SK-N-SH treated with all-trans-retinoic acid at 6 μM for 48 hours (cell line): ENCODE measurements at regions not wholly inside any gene's neighbourhood (a gene's known extent, or its start where the extent isn't known, plus 50 kb on each side); places are given as distances from the start of the nearest gene placed in this dataset.

Experiments used
- ATAC-seq: fragments of 200-7000 bp; cut with Tn5 transposase; 3 replicates; pipeline ENCODE4 v1.9.1; 2020; ENCODE audit warnings: mild to moderate bottlenecking, moderate library complexity
- ARNTL ChIP-seq: fragments of 450-650 bp; formaldehyde crosslinking; IDR thresholded peaks from 2 replicates; pipeline ENCODE4 v1.5.0; 2020; ENCODE audit warnings: low read depth, mild to moderate bottlenecking, moderate library complexity, borderline replicate concordance
- BACH2 ChIP-seq: fragments of 250-450 bp; sonication (Bioruptor Pico); IDR thresholded peaks from 2 replicates; pipeline ENCODE4 v1.9.0; 2021; ENCODE audit warnings: mild to moderate bottlenecking, borderline replicate concordance
- CSDC2 ChIP-seq: fragments of 250-450 bp; sonication (Bioruptor Pico); IDR thresholded peaks from 2 replicates; pipeline ENCODE4 v1.5.0; 2020; ENCODE audit warnings: mild to moderate bottlenecking, moderate library complexity
- ESRRG ChIP-seq: fragments of 250-450 bp; sonication (Bioruptor Pico); IDR thresholded peaks from 2 replicates; pipeline ENCODE4 v1.6.1; 2021; ENCODE audit warnings: mild to moderate bottlenecking
- GLIS3 ChIP-seq: fragments of 250-450 bp; sonication (Bioruptor Pico); IDR thresholded peaks from 2 replicates; pipeline ENCODE4 v1.5.0; 2020; ENCODE audit warnings: mild to moderate bottlenecking, moderate library complexity
- ISL1 ChIP-seq: fragments of 250-450 bp; sonication (Bioruptor Pico); IDR thresholded peaks from 2 replicates; pipeline ENCODE4 v2.1.2; 2022; ENCODE audit warnings: mild to moderate bottlenecking, moderate library complexity
- OSR1 ChIP-seq: fragments of 250-450 bp; sonication (Bioruptor Pico); IDR thresholded peaks from 2 replicates; pipeline ENCODE4 v1.8.0; 2022; ENCODE audit warnings: moderate library complexity, mild to moderate bottlenecking, inconsistent platforms
- PPARA ChIP-seq: fragments of 250-450 bp; sonication (Bioruptor Pico); IDR thresholded peaks from 2 replicates; pipeline ENCODE4 v1.5.0; 2020; ENCODE audit warnings: mild to moderate bottlenecking, borderline replicate concordance
- RARB ChIP-seq: fragments of 250-450 bp; sonication (Bioruptor Pico); IDR thresholded peaks from 2 replicates; pipeline ENCODE4 v1.8.0; 2021; ENCODE audit warnings: mild to moderate bottlenecking, moderate library complexity
- SNAI2 ChIP-seq: fragments of 250-450 bp; sonication (Bioruptor Pico); IDR thresholded peaks from 2 replicates; pipeline ENCODE4 v1.5.0; 2020; ENCODE audit warnings: mild to moderate bottlenecking, moderate library complexity
- TCF4 ChIP-seq: fragments of 250-450 bp; sonication (Bioruptor Pico); IDR thresholded peaks from 2 replicates; pipeline ENCODE4 v1.8.0; 2021; ENCODE audit warnings: mild to moderate bottlenecking, moderate library complexity, borderline replicate concordance
- TOX ChIP-seq: fragments of 250-450 bp; sonication (Bioruptor Pico); IDR thresholded peaks from 2 replicates; pipeline ENCODE4 v1.8.0; 2021; ENCODE audit warnings: mild to moderate bottlenecking, moderate library complexity, borderline replicate concordance
- ZC3H10 ChIP-seq: fragments of 250-450 bp; sonication (Bioruptor Pico); IDR thresholded peaks from 2 replicates; pipeline ENCODE4 v1.5.1; 2021; ENCODE audit warnings: mild to moderate bottlenecking, moderate library complexity
- ZFP3 ChIP-seq: fragments of 250-450 bp; sonication (Bioruptor Pico); IDR thresholded peaks from 2 replicates; pipeline ENCODE4 v1.5.0; 2020; ENCODE audit warnings: mild to moderate bottlenecking, moderate library complexity
- ZFP30 ChIP-seq: fragments of 450-650 bp; formaldehyde crosslinking; IDR thresholded peaks from 2 replicates; pipeline ENCODE4 v1.5.0; 2022; ENCODE audit warnings: mild to moderate bottlenecking, moderate library complexity
- ZNF565 ChIP-seq: fragments of 450-650 bp; formaldehyde crosslinking; conservative IDR thresholded peaks from 2 replicates; pipeline ENCODE4 v1.5.0; 2020; ENCODE audit warnings: low read depth, mild to moderate bottlenecking, moderate library complexity
- ZNF70 ChIP-seq: fragments of 450-650 bp; formaldehyde crosslinking; IDR thresholded peaks from 2 replicates; pipeline ENCODE4 v1.5.0; 2020; ENCODE audit warnings: mild to moderate bottlenecking, moderate library complexity
- ZNF8 ChIP-seq: fragments of 450-650 bp; formaldehyde crosslinking; IDR thresholded peaks from 2 replicates; pipeline ENCODE4 v1.5.0; 2020; ENCODE audit warnings: mild to moderate bottlenecking, moderate library complexity
- TF ChIP-seq, protein P1 (sequence below): fragments of 250-450 bp; sonication (Bioruptor Pico); IDR thresholded peaks from 2 replicates; pipeline ENCODE4 v1.5.1; 2021; ENCODE audit warnings: mild to moderate bottlenecking, moderate library complexity
- TF ChIP-seq, protein P2 (sequence below): fragments of 250-450 bp; sonication (Bioruptor Pico); IDR thresholded peaks from 2 replicates; pipeline ENCODE4 v1.5.1; 2020; ENCODE audit warnings: low read depth, mild to moderate bottlenecking, moderate library complexity
- TF ChIP-seq, protein P3 (sequence below): fragments of 250-450 bp; sonication (Bioruptor Pico); IDR thresholded peaks from 2 replicates; pipeline ENCODE4 v1.5.0; 2020; ENCODE audit warnings: mild to moderate bottlenecking, moderate library complexity
- TF ChIP-seq, protein P4 (sequence below): fragments of 250-450 bp; sonication (Bioruptor Pico); IDR thresholded peaks from 2 replicates; pipeline ENCODE4 v1.8.0; 2020; ENCODE audit warnings: mild to moderate bottlenecking, moderate library complexity, borderline replicate concordance
- TF ChIP-seq, protein P5 (sequence below): fragments of 250-450 bp; sonication (Bioruptor Pico); IDR thresholded peaks from 2 replicates; pipeline ENCODE4 v1.8.0; 2021; ENCODE audit warnings: low read depth, mild to moderate bottlenecking, moderate library complexity, borderline replicate concordance

DNA sequence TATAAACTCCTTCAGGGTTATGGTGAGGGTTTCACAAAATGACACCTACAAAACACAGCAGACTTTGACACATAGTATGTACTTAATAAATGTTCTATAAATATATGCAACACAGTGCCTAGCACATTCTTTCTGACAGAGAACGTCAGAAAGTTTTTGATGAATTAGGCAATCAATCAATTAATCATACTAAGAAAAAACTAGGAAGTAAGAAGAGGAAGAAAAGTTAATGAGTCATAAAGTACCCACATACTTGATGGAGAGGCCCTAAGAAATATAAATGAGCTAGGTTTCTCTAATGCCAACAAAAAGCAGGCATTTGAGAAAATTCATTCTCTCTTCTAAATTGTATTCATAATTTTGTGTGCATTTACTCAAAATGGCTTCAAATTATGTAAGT is 192.7 kb upstream of the VWC2 start:
- no peak for TF ChIP-seq OSR1 (CRISPR knock-in tag)
- TF ChIP-seq, protein P1, sequence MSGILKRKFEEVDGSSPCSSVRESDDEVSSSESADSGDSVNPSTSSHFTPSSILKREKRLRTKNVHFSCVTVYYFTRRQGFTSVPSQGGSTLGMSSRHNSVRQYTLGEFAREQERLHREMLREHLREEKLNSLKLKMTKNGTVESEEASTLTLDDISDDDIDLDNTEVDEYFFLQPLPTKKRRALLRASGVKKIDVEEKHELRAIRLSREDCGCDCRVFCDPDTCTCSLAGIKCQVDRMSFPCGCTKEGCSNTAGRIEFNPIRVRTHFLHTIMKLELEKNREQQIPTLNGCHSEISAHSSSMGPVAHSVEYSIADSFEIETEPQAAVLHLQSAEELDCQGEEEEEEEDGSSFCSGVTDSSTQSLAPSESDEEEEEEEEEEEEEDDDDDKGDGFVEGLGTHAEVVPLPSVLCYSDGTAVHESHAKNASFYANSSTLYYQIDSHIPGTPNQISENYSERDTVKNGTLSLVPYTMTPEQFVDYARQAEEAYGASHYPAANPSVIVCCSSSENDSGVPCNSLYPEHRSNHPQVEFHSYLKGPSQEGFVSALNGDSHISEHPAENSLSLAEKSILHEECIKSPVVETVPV (CRISPR knock-in tag): no peak
- no peak for TF ChIP-seq ZNF565 (CRISPR knock-in tag)
- TF ChIP-seq RARB (CRISPR knock-in tag): no peak
- no peak for TF ChIP-seq PPARA
- no peak for TF ChIP-seq ZFP3 (CRISPR knock-in tag)
- TF ChIP-seq ZC3H10 (CRISPR knock-in tag): no peak
- no peak for TF ChIP-seq ZNF8 (CRISPR knock-in tag)
- TF ChIP-seq SNAI2 (CRISPR knock-in tag): no peak
- no peak for TF ChIP-seq TCF4 (CRISPR knock-in tag)
- TF ChIP-seq CSDC2 (CRISPR knock-in tag): no peak
- no peak for TF ChIP-seq TOX (CRISPR knock-in tag)
- TF ChIP-seq GLIS3 (CRISPR knock-in tag): no peak
- TF ChIP-seq, protein P2, sequence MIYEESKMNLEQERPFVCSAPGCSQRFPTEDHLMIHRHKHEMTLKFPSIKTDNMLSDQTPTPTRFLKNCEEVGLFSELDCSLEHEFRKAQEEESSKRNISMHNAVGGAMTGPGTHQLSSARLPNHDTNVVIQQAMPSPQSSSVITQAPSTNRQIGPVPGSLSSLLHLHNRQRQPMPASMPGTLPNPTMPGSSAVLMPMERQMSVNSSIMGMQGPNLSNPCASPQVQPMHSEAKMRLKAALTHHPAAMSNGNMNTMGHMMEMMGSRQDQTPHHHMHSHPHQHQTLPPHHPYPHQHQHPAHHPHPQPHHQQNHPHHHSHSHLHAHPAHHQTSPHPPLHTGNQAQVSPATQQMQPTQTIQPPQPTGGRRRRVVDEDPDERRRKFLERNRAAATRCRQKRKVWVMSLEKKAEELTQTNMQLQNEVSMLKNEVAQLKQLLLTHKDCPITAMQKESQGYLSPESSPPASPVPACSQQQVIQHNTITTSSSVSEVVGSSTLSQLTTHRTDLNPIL (CRISPR knock-in tag): no peak
- no peak for TF ChIP-seq ZFP30 (CRISPR knock-in tag)
- TF ChIP-seq ARNTL (CRISPR knock-in tag): no peak
- no peak for TF ChIP-seq ZNF70
- TF ChIP-seq ESRRG (CRISPR knock-in tag): no peak
- TF ChIP-seq ISL1 (CRISPR knock-in tag): no peak
- no peak for TF ChIP-seq BACH2 (CRISPR knock-in tag)
- TF ChIP-seq, all 23 proteins: peak for 0
- ATAC-seq: no peak

DNA sequence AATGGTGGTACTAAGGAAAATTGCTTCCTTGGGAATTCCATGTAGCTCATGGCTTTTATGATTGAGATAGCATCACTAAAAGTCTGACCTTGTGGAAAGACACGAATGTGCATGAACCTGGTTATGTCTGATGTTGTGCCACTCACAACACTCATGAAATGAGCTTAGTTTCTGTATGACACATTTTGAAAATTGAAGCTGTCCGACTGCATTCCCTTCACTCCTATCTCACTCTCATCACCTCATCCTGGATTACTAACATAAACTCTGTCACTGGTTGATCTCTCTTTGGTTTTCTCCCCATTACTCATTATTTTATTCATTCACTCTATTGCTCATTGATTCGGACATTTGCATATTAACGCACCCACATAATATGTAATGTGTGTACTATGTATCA is 190.0 kb upstream of the VWC2 start:
- TF ChIP-seq BACH2 (CRISPR knock-in tag) (no peak), ISL1 (CRISPR knock-in tag) (no peak), CSDC2 (CRISPR knock-in tag) (no peak), RARB (CRISPR knock-in tag) (no peak), ZNF8 (CRISPR knock-in tag) (no peak), ZFP30 (CRISPR knock-in tag) (no peak), TOX (CRISPR knock-in tag) (no peak), PPARA (no peak), ZNF565 (CRISPR knock-in tag) (no peak), ZFP3 (CRISPR knock-in tag) (no peak), ARNTL (CRISPR knock-in tag) (no peak)
- TF ChIP-seq, protein P3, sequence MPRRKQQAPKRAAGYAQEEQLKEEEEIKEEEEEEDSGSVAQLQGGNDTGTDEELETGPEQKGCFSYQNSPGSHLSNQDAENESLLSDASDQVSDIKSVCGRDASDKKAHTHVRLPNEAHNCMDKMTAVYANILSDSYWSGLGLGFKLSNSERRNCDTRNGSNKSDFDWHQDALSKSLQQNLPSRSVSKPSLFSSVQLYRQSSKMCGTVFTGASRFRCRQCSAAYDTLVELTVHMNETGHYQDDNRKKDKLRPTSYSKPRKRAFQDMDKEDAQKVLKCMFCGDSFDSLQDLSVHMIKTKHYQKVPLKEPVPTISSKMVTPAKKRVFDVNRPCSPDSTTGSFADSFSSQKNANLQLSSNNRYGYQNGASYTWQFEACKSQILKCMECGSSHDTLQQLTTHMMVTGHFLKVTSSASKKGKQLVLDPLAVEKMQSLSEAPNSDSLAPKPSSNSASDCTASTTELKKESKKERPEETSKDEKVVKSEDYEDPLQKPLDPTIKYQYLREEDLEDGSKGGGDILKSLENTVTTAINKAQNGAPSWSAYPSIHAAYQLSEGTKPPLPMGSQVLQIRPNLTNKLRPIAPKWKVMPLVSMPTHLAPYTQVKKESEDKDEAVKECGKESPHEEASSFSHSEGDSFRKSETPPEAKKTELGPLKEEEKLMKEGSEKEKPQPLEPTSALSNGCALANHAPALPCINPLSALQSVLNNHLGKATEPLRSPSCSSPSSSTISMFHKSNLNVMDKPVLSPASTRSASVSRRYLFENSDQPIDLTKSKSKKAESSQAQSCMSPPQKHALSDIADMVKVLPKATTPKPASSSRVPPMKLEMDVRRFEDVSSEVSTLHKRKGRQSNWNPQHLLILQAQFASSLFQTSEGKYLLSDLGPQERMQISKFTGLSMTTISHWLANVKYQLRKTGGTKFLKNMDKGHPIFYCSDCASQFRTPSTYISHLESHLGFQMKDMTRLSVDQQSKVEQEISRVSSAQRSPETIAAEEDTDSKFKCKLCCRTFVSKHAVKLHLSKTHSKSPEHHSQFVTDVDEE (CRISPR knock-in tag): no peak
- ATAC-seq: no peak

DNA sequence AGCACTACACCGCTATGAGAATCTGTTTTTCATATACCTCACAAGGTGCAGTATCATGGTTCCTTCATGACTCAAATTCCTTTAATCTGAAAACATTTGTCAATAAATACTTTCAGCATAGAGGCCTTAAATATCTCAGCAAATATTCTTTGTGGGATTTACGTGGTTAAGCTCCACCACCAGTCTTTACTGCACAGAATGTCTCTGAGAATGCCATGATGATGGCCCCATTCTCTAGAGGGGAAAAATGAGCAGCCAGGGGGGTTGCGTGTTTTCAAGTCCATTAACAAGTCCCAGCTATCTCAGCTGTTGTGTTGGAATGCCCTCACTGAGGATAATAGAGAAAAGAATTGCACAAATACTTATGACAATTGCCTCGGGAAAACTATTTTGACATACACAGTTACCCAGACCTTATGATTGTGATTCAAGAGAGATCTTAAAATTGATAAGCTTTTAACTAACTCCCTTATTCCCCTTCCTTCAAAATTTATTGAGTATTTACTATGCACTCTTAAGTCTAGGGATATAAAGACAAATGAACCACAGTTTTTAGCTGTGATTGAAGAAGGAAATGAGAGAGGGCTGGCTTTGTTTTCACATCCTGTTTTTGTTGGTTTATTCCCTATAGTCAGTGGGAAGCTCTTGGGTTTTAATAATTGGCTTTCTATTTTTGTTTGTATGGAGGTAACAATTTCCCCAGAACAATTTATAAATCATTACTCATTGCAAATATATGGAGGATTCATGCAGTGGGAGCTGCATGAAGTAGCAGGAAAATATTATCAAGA is 176.5 kb upstream of the VWC2 start:
- no peak for ATAC-seq
- TF ChIP-seq CSDC2 (CRISPR knock-in tag) (no peak), ARNTL (CRISPR knock-in tag) (no peak), ZC3H10 (CRISPR knock-in tag) (no peak)

DNA sequence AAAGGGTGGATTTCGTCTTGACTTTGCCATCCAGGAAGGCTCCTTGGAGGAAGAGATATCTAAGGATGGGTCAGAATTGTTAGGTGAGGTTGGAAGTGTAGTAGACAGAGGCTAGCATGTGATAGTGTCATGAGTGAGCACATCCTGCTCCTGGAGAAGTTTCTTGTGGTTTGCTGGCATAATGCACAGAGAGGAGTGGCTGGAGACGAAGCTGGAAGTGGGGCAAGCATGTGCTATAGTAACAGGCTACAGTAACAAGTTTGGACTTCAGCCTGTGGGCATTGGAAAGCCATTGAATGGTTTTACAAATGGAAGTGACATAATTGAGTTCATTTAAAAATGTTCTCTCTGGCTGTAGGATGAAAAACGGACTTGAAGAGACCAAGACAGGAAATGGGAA is 175.6 kb upstream of the VWC2 start:
- ATAC-seq: no peak
- TF ChIP-seq ISL1 (CRISPR knock-in tag) (no peak), PPARA (no peak), ESRRG (CRISPR knock-in tag) (no peak), ZNF565 (CRISPR knock-in tag) (no peak), ZC3H10 (CRISPR knock-in tag) (no peak), BACH2 (CRISPR knock-in tag) (no peak), TOX (CRISPR knock-in tag) (no peak), CSDC2 (CRISPR knock-in tag) (no peak), ZNF70 (no peak), RARB (CRISPR knock-in tag) (no peak), ZNF8 (CRISPR knock-in tag) (no peak), ZFP3 (CRISPR knock-in tag) (no peak)
- TF ChIP-seq, protein P2 (CRISPR knock-in tag): no peak
- TF ChIP-seq, protein P4, sequence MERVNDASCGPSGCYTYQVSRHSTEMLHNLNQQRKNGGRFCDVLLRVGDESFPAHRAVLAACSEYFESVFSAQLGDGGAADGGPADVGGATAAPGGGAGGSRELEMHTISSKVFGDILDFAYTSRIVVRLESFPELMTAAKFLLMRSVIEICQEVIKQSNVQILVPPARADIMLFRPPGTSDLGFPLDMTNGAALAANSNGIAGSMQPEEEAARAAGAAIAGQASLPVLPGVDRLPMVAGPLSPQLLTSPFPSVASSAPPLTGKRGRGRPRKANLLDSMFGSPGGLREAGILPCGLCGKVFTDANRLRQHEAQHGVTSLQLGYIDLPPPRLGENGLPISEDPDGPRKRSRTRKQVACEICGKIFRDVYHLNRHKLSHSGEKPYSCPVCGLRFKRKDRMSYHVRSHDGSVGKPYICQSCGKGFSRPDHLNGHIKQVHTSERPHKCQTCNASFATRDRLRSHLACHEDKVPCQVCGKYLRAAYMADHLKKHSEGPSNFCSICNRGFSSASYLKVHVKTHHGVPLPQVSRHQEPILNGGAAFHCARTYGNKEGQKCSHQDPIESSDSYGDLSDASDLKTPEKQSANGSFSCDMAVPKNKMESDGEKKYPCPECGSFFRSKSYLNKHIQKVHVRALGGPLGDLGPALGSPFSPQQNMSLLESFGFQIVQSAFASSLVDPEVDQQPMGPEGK: no peak
- TF ChIP-seq, protein P5, sequence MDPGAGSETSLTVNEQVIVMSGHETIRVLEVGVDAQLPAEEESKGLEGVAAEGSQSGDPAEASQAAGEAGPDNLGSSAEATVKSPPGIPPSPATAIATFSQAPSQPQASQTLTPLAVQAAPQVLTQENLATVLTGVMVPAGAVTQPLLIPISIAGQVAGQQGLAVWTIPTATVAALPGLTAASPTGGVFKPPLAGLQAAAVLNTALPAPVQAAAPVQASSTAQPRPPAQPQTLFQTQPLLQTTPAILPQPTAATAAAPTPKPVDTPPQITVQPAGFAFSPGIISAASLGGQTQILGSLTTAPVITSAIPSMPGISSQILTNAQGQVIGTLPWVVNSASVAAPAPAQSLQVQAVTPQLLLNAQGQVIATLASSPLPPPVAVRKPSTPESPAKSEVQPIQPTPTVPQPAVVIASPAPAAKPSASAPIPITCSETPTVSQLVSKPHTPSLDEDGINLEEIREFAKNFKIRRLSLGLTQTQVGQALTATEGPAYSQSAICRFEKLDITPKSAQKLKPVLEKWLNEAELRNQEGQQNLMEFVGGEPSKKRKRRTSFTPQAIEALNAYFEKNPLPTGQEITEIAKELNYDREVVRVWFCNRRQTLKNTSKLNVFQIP (CRISPR knock-in tag): no peak
